GM18858 (cell line): ENCODE measurements at regions not wholly inside any gene's neighbourhood (a gene's known extent, or its start where the extent isn't known, plus 50 kb on each side); places are given as distances from the start of the nearest gene placed in this dataset.

Experiments
- ATAC-seq: cut with Tn5 transposase; IDR thresholded peaks from one replicate; pipeline ENCODE4 v1.9.1; 2021; ENCODE audit not compliant: unreplicated experiment

- no peak for ATAC-seq
These were observed 352.0 kb upstream of the POU3F3 start for GRCh38 chr2:104501929-104502328.

GRCh38 chr2:104502901-104503300 lies 351.0 kb upstream of the POU3F3 start:
- no peak for ATAC-seq

DNA sequence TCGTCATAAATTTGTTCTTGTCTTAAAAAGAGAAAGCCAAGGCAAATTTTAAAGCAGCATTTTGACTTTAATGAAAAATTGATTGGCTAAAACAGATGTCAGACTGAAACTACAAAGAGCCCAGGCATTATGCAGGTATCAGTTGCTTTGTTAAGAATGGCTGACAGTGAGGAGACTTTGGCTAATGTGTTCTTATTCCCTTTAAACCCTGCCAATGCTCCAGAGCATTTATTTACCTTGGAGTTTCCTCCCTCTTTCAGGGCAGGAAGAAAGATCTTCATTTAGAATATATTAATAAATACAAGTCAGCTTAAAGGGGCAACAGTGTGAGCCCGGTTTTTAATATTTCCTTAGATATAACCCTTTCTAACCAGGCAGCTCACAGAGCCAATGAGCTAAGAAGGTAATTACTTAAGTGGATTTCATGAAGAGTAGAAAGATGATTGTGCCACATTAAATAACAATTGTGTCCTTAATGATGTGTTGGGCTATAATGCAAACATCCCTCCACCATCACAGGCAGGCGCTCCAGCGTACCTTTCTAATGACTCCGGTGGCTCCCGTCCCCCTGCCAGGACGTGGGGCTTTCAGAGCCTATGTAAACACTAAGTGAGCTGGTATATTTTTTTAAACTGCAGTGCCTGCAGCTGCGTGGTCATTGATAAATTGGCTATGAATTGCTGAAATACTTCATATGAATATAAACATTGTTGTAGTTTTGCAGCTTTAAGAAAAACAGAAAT lies 349.4 kb upstream of the POU3F3 start:
- no peak for ATAC-seq

GRCh38 chr2:104518256-104518655 lies 335.7 kb upstream of the POU3F3 start:
- no peak for ATAC-seq

DNA sequence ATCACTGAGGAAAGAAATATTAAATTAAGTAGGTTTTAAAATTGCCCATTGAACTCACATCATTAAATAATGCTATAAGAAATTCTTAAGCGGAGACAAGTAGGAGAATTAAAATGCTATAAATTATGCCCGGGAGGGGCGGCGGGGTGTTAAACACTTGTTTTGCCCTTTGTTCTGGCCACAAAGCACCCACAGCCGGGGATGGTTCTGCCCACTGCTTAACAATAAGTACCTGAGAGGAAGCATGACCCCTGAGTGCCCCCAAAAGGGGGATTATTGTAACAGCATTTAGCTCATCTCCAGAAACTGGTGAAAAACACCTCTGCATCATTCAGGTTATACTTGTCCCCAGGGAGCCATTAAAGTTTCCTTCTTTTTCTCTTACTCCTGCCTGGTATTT lies 332.7 kb upstream of the POU3F3 start:
- no peak for ATAC-seq

GRCh38 chr2:104523921-104524320 lies 330.0 kb upstream of the POU3F3 start:
- ATAC-seq = no peak

DNA sequence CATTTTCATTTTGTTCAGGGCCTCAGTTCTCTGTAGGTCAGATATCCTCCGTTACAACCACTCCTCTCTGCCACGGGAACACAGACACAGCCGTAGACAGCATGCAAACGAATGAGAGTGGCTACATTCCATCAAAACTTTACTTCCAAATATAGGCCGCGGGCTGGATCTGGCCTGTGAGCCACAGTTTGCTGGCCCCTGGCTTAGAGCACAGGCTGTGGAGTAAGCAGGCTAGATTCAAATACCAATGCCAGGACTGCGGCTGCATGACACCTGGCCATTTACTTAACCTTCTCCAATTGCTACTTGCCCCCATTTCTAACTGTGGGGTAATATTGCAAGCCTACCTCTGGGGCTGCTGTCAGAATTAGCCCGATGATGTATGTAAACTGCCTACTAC lies 325.8 kb upstream of the POU3F3 start:
- ATAC-seq = no peak

DNA sequence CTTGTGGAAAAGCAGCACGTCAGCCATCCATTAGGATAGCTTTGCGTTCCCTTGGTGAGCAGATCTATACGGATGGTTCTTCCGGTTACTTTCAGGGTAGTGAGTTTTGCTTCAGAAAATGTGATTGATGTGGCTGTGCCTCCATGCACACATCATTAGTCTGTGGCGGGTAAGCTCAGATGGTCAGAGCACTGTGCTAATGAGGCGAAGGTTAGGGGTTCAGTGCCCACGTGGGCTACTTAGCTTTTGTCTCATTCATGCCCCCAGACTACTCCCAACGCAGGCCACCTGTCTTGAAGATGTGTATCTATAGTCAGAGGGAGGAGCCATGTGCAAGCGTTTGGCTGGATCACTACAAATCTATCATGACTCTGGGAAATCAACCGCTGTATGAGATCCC lies 322.8 kb upstream of the POU3F3 start:
- no peak for ATAC-seq

GRCh38 chr2:104537116-104537515 lies 316.8 kb upstream of the POU3F3 start:
- ATAC-seq = no peak

- ATAC-seq = no peak
These were observed 315.8 kb upstream of the POU3F3 start for GRCh38 chr2:104538077-104538476.

GRCh38 chr2:104539649-104540048 lies 314.3 kb upstream of the POU3F3 start:
- peak; percentile 89 for ATAC-seq

- ATAC-seq = no peak
These were observed 308.9 kb upstream of the POU3F3 start for GRCh38 chr2:104545055-104545454.

- no peak for ATAC-seq
These were observed 307.4 kb upstream of the POU3F3 start for GRCh38 chr2:104546537-104546936.

GRCh38 chr2:104547221-104547620 lies 306.7 kb upstream of the POU3F3 start:
- ATAC-seq = no peak

- no peak for ATAC-seq
These were observed 292.7 kb upstream of the POU3F3 start for GRCh38 chr2:104561251-104561650.

GRCh38 chr2:104562537-104562936 lies 291.4 kb upstream of the POU3F3 start:
- ATAC-seq = no peak

GRCh38 chr2:104563398-104563996 lies 290.4 kb upstream of the POU3F3 start:
- no peak for ATAC-seq

DNA sequence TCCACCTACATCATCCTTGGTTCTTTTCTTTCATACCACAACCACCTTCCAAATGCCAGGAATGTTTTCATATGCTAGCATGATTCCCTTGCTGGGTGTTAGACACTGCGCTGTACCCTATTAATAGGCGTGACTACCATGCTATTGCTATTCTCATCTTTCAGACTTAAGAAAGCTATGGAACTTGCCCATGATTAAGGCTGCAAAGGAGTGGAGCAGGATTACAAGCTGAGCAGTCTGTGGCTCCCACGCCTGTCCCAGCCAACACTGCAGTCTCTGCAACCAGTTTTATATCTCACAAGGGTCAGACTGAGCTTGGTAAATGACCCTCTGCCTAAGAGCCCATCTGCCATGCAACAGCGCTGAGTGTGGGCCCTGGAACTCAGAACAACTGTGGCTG lies 285.7 kb upstream of the POU3F3 start:
- no peak for ATAC-seq

- no peak for ATAC-seq
These were observed 283.7 kb upstream of the POU3F3 start for GRCh38 chr2:104570259-104570658.

GRCh38 chr2:104572834-104573233 lies 281.1 kb upstream of the POU3F3 start:
- ATAC-seq = no peak

DNA sequence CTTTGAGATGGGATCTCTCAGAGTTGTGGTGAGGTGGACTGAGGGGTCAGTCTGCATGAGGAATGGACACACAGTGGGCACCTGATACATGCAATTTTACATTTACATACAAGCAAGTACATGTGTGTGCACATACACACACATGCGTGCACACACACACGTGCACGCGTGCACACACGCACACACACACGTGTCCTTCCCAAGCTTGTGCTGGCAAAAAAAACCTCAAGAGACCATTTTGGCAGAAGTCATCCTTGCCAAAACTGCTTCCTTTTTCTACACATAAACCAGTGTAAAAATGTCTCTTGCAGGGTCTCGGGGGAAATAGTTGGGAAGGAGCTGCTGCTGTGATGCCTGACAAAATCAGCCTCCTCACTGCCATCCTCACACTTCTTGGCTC lies 279.5 kb upstream of the POU3F3 start:
- ATAC-seq = no peak

GRCh38 chr2:104577143-104577542 lies 276.8 kb upstream of the POU3F3 start:
- ATAC-seq = peak; percentile 81

DNA sequence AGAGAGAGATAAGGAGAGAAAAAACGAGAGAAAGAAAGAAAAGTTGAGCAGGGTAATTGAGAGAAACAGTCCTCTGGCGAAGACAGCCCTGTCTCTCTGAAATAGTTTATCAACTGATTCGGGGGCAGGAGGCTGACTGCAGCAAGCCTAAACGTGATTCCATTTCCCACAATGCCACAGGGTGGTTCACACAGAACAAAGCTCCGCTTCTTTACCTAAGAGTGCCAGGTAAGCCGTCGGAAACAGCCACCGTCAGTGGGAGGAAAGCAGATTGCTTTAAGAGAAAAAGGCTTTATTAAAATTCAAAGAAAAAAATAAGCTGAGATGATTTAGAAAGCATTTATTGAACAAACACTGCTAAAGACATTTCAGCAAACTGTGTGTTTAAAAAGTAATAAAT lies 271.4 kb upstream of the POU3F3 start:
- no peak for ATAC-seq
